HepG2 (cell line): ENCODE measurements at regions not wholly inside any gene's neighbourhood (a gene's known extent, or its start where the extent isn't known, plus 50 kb on each side); places are given as distances from the start of the nearest gene placed in this dataset.

ENCODE experiments used
- ETV6 ChIP-seq: sonication (generic); formaldehyde crosslinking; conservative IDR thresholded peaks from 2 replicates; pipeline ENCODE4 v1.4.0; 2020; ENCODE audit warnings: missing genetic modification reagents
- TF ChIP-seq, protein P1 (sequence below): sonication (generic); formaldehyde crosslinking; IDR thresholded peaks from 2 replicates; pipeline ENCODE4 v1.5.0; 2020; ENCODE audit warnings: mild to moderate bottlenecking, missing genetic modification reagents, moderate library complexity

DNA sequence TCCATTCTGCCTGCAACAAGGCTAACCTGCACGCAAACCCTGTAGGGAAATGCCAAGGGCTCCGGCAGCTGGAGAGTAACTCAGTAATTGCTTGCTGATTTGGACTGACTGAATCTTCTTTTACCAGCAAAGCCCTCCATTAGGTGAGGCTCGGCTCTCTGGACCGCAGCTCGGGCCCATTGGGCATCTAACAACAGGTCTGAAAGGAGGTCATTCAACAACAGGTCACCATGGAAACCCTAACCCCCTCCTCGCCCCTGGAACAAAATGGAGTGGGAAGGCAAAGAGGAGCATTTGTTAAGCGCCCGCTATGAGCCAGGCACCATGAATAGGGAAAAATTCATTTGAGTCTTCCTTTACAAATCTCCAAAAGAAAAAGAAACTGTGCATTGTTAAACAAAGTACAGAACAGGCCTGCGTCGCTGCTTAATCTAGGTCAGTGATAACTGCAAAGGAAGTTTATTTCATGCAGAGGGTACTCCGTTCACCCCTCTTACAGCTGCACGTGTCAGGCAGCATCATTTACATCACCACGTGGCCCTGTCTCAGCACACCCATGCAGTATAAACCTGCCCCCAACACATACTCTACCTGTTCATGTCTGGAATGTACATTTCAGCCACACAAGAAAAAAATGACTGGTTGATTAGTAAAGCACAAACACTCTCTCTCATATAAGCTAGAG, 248.8 kb upstream of the NEBL start:
- TF ChIP-seq, protein P1, sequence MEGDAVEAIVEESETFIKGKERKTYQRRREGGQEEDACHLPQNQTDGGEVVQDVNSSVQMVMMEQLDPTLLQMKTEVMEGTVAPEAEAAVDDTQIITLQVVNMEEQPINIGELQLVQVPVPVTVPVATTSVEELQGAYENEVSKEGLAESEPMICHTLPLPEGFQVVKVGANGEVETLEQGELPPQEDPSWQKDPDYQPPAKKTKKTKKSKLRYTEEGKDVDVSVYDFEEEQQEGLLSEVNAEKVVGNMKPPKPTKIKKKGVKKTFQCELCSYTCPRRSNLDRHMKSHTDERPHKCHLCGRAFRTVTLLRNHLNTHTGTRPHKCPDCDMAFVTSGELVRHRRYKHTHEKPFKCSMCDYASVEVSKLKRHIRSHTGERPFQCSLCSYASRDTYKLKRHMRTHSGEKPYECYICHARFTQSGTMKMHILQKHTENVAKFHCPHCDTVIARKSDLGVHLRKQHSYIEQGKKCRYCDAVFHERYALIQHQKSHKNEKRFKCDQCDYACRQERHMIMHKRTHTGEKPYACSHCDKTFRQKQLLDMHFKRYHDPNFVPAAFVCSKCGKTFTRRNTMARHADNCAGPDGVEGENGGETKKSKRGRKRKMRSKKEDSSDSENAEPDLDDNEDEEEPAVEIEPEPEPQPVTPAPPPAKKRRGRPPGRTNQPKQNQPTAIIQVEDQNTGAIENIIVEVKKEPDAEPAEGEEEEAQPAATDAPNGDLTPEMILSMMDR (CRISPR knock-in tag) = no peak
- no peak for TF ChIP-seq ETV6 (CRISPR knock-in tag)
